ENCODE measurements at regions not wholly inside any gene's neighbourhood (a gene's known extent, or its start where the extent isn't known, plus 50 kb on each side); places are given as distances from the start of the nearest gene placed in this dataset.
"Not testable (repeated sequence)": the region's sequence is repeated elsewhere in the genome, so short reads cannot be mapped to it uniquely, and the experiment has no call there.

DNA sequence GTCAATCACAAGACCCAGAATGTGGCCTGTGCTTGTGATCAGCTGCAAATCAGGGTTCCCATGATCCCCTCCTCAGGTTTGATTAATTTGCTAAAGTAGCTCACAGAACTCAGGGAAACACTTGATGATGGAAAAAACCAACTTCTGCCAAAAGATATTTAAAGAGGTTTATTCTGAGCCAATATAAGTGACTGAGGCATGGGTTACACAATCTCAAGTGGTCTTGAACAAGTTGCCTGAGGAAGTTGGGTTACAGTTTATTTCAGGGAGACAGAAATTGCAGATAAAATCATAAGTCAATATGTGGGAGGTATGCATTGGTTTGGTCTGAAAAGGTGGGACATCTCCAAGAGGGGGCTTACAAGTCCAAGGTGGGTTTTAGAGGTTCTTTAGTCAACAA, 243.1 kb downstream of the S1PR1 start:
- DNase-seq: no peak

DNA sequence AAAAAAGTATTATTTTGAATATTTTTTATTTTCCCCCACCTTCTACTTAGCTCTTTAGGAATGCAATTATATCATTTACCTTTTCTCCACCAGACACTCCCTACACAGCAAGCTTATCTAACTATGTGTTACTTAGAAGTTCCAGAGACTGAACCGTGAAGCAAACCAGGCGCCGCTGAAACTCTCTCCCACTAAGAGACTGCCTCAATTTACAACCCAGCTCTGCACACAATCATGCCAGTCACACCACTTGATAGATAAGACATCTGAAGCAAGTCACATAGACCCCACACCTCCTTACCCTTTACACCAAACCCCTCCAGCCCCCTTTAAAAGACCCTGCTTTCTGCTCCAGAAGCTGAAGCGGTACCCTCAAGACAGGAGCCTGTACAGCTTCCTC, 245.5 kb downstream of the S1PR1 start:
- DNase-seq: no peak

DNA sequence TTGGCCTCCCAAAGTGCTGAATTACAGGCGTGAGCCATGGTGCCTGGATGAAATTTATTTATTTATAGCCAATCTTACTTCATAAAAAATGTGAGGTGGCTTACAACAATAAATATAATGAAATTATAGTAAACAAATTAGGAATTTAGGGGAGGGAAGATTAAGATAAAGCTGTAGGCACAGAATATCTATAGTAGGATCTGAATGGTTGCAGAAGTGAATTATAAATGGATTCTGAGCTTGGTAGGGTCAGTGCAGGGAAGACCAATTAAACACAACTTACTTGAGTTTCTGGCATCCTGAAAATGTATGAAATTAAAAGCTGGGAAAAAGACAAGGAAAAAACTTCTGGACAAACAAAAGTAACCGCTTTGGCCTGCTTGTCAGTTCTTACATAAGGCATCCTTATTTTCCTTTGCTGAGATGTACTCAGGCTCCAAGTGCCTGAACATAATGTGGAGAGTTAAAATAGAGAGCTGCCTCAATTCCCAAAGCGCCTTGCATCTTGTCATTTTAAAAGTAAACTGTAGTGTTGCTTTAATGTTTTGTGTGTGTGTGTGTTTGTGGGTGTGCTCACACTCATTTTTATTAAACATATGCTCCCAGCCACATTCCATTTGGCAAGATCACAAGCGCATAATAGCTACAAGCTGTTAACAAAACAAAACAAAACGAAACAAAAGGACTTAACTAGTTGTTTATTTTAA, 247.3 kb downstream of the S1PR1 start:
- peak; percentile 36 to 76 (median 43) for DNase-seq

DNA sequence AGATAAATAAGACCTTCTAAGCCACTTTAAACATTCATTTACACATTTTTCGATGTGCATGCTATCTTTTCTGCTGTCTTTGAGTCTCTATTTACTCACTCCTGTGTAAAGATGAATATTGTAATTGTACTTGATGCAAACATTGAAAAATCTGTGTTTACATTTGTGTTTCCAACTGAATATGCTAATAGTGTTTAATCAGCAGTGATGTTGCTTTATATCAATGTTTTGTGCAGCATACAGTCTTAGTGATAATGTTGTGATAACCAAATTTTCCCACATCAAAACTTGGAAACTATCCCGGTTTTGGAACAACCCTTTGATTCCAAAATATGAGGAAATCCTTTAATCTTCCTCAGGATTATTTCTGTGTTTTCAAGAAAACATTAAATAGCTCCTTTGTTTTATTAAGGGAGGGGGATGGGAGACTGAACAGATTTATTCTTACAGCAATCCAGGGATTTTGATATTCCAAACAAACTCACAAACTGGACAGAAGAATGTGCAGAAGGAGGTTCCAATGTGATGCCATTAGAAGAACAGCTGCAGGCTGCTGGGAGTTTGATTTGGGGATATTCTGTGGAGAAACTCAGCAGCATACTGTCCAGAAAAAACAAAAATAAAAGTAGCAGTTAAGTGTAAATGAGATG, 248.0 kb downstream of the S1PR1 start:
- DNase-seq: peak; percentile 50 to 80 (median 56)

DNA sequence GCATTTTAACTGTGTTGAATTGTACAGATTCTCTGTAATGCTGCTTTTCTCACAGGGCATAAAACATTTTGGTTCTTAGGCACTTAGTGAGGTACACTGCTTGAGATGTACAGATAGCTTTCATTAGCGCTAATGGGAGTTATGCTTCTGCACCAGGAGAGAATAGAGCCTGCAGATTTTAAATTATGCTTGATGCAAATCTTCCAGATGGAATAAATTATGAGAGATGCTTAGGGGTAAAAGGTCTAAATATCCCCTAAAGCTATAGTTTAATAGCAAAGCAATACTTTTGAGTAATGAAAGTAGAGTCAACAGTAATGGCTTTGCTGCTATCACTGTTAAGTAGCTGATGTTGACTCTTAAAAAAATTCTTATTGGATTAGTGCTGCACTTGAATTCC, 248.9 kb downstream of the S1PR1 start:
- no peak for DNase-seq

DNA sequence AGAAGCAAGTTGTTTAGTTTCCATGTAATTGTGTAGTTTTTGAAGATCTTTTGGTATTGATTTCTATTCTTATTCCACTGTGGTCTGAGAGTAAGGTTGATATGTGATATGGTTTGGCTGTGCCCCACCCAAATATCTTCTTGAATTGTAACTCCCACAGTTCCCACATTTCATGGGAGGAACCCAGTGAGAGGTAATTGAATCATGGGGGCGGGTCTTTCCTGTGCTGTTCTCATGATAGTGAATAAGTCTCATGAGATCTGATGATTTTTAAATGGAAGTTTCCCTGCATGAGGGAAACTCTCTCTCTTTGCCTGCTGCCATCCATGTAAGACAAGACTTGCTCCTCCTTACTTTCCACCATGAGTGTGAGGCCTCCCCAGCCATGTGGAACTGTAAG, 255.3 kb downstream of the S1PR1 start:
- DNase-seq: not testable (repeated sequence)

- not testable (repeated sequence) for DNase-seq
Measured at GRCh38 chr1:101493920-101494319, 257.1 kb downstream of the S1PR1 start.

DNA sequence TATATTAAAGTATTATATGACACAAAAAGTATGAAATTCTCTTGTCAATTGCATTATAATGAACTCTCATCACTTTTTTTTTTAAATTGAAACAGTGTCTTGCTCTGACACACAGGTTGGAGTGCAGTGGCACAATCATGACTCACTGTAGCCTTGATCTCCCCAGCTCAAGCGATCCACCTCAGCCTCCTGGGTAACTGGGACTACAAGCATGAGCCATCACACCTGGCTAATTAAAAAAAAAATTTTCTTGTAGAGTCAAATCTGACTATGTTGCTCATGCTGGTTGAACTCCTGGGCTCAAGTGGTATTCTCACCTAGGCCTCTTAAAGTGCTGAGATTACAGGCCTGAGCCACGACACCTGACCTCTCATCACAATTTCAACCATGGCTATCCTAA, 259.3 kb downstream of the S1PR1 start:
- no peak for DNase-seq

GRCh38 chr1:101497881-101498559, 261.2 kb downstream of the S1PR1 start:
- DNase-seq: no peak

- not testable (repeated sequence) for DNase-seq
Measured at GRCh38 chr1:101504106-101504505, 267.3 kb downstream of the S1PR1 start.

DNA sequence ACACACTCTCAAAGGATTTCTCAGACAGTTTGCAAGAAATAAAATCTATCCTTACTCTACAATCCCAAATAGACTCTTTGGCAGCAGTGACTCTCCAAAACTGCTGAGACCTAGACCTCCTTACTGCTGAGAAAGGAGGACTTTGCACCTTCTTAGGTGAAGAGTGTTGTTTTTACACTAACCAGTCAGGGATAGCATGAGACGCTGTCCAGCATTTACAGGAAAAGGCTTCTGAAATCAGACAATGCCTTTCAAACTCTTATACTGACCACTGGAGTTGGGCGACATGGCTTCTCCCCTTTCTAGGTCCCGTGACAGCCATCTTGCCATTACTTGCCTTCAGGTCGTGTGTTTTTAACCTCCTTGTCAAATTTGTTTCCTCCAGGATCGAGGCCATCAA, 268.4 kb downstream of the S1PR1 start:
- DNase-seq: not testable (repeated sequence)

GRCh38 chr1:101506541-101507164, 269.8 kb downstream of the S1PR1 start:
- DNase-seq: peak; percentile 21 to 32 (median 31)

GRCh38 chr1:101507547-101507971, 270.7 kb downstream of the S1PR1 start:
- peak in 1 of 3 donors; percentile 12 for DNase-seq

GRCh38 chr1:101508913-101509312, 272.1 kb downstream of the S1PR1 start:
- no peak for DNase-seq

DNA sequence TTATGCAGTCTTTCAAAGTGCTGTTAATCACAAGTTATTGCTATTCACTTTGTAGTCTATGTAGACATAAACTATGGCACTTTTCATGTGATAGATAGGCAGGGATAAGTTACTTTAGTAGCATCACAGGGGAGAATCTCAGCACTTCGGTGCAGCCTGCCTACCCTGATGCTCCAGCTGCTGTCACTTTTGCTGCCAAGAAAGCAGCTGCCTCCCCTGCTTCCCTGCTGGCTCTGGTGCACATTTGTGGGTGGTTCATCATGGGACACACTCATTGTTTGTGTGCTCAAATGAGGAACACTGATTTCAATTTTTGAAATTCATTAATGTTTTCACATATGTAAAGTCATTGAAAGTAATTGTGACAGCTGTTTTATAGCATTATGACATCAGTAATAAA, 272.6 kb downstream of the S1PR1 start:
- peak; percentile 26 to 52 (median 49) for DNase-seq

DNA sequence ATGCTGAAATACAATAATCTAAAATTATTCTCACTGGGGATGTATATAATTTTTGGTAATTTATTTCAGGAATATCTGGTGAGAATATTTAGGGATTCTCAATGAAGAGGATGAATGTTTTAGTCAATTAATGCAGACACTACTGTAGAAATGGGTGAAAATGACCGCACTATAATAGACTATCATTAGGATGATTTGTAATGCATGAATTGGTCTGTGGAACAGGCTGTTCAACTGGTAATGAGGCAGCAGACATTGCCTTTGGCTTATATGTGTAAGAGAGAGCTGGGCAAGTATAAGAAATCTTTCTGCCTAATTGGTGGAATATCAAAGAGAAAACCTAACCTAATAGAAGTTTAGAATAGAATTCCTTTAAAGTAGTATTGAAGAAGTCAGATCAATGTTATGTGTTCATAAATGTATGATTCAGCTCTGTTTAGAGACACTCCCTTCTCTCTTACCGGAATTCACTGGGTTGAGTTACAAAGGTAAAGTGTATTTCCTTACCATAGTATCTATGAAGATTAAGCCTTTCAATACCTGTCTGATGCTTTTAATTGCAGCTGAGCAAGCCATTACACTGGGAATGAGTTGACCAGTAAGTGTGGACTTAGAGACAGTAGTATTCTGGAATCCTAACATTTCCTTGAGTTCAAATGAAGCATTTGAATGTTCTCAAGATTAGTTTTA, 274.5 kb downstream of the S1PR1 start:
- DNase-seq: no peak

DNA sequence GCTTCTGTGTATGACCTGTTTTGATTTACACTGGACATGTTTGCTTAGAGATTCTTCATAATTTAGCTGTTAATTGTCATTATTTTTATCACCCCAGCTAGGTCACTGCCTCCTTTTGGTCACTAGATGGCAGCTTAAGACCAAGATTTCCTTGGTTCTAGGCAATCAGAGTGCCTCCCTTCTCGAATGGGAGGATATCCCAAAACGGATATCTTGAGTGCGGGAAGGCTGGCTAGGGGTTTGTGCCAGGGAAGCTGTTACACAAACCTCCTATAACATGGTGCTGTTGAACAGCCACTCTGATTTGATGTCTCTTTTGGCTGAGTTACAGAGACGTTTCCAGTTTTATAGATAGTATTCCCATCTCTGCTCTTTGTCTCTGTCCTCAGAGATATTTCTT, 283.5 kb downstream of the S1PR1 start:
- peak; percentile 18 to 58 (median 32) for DNase-seq

GRCh38 chr1:101522486-101522885, 285.7 kb downstream of the S1PR1 start:
- DNase-seq: no peak

DNA sequence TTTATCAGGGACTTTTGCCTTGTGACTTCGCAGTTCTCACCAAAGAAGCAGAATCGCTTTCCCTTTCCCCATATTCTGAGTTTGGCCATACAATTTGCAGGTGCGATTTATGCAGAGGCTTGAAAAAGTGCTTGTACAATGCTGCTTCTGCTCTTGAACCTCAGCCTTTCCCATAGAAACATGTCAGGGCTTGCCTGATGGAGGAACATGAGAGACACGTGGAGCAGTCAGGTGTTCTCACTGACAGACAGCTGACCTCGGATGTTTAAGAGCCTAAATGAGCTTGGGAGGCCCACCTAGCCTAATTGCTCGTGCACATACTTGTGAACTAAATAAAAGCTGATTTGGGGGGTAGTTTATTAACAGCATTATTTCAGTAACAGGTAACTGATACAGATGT, 290.0 kb downstream of the S1PR1 start:
- DNase-seq: no peak

DNA sequence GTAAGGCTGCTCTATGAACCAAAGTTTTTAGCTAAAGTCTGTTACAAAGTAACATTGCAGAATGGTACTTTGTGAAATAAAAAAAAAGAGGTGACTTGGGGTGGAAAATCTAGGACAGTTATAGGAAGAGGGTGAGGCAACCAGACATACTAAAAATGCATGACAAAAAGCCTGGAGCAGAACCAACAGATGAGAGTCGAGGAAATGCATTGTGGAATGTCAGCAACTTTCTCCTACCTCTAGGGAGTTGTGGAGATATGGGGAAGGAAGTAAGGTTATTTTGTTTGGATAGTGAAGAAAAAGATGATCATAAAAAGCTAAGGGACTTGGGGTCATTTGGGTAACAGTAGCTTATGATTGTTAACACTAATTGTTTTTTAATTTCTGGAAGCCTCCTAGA, 295.6 kb downstream of the S1PR1 start:
- no peak for DNase-seq

DNA sequence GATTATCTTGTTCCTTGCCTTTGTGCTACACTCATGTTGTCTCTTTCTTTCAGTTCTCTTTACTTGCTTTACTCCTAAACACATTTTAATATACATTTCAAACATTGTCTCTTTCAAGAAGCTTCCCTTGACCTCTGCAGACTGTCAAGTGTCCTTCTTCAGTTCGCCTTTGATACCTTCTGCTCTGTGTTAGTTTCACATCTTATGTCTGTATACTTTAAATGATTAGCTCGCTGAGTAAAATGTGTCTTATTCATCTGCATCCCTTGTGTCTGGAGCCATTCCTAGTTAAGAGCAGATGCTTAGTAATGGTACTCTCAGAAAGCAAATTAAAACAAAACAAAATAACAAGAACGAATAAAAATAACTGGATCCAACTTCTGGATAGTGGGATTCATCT, 303.3 kb downstream of the S1PR1 start:
- DNase-seq: no peak

DNA sequence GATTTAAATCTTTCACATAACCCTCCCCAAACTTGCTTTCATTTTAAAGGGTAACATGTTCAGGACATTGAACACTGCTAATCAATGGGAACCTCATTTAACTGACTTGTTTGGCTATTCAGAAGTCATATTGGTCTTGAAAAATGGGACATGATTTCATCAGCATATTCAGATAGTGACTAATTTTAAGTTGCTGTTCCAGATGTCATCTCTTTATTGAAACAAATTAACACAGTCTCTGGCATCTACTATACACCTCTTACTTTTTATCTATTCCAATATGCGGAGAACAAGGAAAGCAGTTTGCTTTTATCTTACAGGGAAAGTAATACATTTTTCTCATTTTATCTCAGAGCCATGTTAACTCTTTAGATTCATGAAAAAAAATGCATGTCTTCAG, 310.1 kb downstream of the S1PR1 start:
- no peak for DNase-seq
